HCEC 1CT (cell line): ENCODE measurements at regions not wholly inside any gene's neighbourhood (a gene's known extent, or its start where the extent isn't known, plus 50 kb on each side); places are given as distances from the start of the nearest gene placed in this dataset.
A peak's percentile ranks its signal among the peaks of the same experiment; 100 is the strongest.
"Not testable (repeated sequence)": the region's sequence is repeated elsewhere in the genome, so short reads cannot be mapped to it uniquely, and the experiment has no call there.

ENCODE experiments used
- DNase-seq: peaks from one replicate; pipeline ENCODE4 v3.0.0-alpha.2; 2017

DNA sequence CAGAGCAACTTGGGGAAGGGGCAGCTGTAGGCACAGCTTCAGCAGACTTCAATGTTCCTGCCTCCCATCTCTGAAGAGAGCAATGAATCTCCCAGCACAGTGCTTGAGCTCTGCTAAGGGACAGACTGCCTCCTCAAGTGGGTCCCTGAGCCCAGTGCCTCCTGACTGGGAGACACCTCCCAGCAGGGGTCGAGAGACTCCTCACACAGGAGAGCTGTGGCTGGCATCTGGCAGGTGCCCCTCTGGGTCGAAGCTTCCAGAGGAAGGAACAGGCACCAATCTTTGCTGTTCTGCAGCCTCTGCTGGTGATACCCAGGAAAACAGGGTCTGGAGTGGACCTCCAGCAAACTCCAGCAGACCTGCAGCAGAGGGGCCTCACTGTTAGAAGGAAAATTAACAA, 563.8 kb downstream of the RWDD3 start:
- not testable (repeated sequence) for DNase-seq

- DNase-seq, result no peak
Measured at GRCh38 chr1:95806171-95806570, 572.2 kb downstream of the RWDD3 start.

GRCh38 chr1:95809391-95809790, 575.4 kb downstream of the RWDD3 start:
- no peak for DNase-seq

DNA sequence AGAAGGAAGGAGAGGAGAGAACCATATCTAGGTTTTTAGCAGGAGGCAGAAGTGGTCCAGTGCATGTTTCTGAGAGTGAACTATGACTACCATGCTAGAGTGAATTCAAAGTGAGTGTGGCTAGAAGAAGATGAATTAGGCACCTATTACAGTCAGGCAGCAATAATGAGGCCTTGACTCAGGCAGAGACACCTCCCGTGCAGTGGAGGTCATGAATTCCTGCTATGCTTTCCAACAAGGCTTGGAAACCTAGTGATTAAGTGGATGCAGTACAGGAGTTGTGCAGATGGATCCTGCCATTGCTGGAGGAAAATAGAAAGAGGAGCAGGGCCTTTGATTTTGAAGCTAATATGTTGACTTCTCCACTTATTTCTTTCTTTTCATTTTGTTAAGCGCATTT, 581.5 kb downstream of the RWDD3 start:
- DNase-seq, result no peak

DNA sequence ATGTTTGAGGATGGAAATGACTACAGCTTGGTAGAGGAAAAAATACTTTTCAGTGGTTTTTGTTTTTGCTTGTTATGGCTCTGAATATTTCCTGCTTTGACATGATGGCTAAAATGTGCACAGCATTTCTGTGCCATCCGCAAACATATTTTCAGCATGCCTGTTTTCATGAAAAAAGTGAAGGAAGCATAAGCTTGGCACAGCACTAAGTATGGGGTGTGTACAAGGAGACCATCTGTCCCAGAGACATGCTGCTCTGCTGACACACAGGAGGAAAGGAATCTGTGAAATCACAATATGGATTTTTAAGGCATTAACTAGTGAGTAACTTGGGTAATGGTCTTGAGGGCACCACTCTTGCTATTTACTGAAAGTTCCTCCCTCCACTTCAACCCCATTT, 595.5 kb downstream of the RWDD3 start:
- no peak for DNase-seq

GRCh38 chr1:95832370-95832769, 598.4 kb downstream of the RWDD3 start:
- DNase-seq, result no peak

DNA sequence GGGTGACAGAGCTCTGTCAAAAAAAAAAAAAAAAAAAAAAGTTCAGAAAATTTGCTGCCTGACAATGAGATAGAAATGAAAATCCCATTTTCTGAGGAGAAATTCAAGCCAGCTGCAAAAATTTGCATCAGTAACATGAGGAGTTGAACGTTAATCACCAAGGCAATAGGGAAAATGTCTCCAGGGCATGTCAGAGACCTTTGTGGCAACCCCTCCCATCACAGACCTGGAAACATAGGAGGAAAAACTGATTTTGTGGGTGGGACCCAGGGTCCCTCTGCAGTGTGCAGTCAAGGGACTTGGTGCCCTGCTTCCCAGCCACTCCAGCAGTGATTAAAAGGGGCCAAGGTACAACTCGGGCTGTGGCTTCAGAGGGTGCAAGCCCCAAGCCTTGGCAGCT, 615.4 kb downstream of the RWDD3 start:
- no peak for DNase-seq

GRCh38 chr1:95850165-95850649, 616.2 kb downstream of the RWDD3 start:
- no peak for DNase-seq

DNA sequence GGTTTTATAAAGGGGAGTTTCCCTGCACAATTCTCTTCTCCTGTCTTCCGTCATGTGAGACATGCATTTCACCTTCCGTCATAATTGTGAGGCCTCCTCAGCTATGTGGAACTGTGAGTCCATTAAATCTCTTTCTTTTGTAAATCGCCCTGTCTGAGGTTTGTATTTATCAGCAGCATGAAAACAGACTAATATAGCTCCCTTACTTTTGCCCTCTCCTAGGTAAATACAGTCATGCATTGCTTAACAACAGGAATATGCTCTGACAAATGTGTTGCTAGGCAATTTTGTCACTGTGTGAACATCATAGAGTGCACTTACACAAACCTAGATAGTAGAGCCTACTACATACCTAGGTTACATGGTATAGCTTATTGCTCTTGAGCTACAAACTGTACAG, 616.8 kb downstream of the RWDD3 start:
- DNase-seq, result no peak

DNA sequence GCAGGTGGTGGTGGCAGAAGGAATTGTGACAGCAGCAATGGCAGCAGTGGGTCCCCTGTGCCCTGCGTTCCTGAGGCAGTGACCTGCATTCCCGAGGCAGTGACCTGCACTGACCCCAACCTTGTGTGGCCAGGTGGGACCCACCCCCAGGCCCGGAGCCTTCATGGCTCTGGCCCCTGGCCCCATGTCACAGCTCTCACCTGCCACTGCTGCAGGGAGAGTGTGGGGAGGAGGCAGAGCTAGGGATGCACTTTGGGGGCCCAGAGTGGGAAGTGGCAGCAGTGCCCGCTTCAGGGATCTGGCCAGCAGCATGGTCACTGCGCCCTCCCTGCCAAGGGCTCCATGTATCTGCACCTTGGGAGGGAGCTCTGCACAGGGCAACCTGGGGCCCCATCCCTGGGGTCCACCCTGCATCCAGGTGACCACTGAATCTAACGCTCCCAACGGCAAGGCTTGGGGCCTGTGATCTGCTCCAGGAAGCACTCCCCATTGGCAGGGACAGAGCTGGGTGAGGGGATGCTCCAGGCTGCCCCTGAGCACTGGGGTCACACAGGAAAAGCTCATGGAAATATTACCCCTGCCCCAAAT, 618.6 kb downstream of the RWDD3 start:
- no peak for DNase-seq

DNA sequence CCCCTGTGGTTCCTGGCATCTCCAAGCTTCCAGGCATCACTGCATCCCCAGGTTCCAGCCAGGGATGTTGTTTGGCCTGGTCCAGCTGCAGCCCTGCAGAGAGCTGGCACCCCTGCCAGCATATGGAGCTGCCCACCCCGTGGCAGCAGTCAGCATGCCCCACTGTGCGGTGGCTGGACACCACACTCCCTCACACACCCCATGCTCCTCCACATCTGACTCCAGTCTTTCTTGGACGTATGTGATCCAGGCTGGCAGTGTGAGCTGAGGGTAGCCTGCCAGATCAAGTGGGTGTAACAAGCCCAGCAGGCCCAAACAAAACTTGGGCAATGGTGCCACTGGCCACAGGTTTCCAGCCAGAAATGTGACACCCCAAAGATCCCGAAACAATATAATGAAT, 620.4 kb downstream of the RWDD3 start:
- DNase-seq, result no peak

DNA sequence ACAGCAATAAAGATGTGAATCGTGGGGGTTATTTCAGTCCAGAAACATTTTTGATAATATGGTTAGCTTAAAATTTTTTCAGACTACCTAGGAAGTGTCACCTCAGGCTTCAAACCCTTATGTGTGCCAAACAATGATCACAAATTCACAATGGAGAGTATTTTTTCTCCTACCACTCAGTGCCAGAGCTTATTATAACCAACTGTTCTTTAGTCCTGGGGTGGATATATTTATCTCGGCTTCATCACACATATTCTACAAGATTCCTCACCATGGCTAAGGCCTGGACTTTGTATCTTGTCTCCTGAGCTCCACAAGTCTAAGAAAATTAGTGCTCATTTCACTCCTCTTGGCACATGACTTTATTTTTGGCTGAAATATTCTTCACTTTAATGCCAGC, 629.1 kb downstream of the RWDD3 start:
- DNase-seq, result no peak

DNA sequence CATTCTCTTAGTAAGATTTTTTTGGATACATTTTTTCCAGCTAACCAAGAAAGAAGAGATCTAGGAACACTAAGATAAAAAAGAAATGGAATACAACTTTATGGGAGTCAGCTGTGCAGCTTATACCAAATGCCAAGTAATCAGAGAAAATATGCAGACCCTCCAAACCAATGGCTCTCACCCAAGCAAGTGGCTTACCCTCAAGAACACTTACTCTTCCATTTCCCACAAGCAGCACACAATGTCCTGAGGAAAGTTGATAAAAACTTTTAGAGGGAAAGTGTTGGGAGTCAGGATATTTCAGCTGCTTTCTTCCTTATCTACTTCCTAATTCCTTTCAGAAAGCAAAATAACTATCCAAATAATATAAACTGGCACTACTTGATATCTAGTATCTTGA, 631.8 kb downstream of the RWDD3 start:
- DNase-seq, result no peak

GRCh38 chr1:95876276-95876675, 642.3 kb downstream of the RWDD3 start:
- DNase-seq, result no peak

DNA sequence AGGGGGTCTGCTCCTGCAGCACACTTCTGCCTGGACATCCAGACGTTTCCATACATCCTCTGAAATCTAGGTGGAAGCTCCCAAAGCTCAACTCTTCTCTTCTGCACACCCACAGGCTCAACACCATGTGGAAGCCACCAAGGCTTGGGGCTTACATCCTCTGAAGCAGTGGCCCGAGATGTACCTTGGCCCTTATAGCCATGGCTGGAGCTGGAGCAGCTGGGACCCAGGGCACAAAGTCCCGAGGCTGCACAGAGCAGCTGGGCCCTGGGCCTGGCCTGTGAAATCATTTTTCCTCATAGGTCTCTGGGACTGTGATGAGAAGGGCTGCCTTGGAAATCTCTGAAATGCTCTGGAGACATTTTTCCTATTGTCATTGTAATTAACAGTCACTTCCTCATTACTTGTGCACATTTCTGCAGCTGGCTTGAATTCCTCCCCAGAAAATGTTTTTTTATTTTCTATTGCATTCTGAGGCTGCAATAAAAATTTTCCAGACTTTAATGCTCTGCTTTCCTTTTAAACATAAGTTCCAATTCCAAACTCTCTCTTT, 645.6 kb downstream of the RWDD3 start:
- DNase-seq, result no peak

GRCh38 chr1:95888941-95889390, 655.0 kb downstream of the RWDD3 start:
- DNase-seq, result no peak

GRCh38 chr1:95889400-95889799, 655.4 kb downstream of the RWDD3 start:
- DNase-seq, result no peak

- DNase-seq, result no peak
Measured at GRCh38 chr1:95893921-95894320, 659.9 kb downstream of the RWDD3 start.

GRCh38 chr1:95903060-95903459, 669.0 kb downstream of the RWDD3 start:
- DNase-seq, result no peak

- no peak for DNase-seq
Measured at GRCh38 chr1:95905818-95906395, 671.9 kb downstream of the RWDD3 start.

DNA sequence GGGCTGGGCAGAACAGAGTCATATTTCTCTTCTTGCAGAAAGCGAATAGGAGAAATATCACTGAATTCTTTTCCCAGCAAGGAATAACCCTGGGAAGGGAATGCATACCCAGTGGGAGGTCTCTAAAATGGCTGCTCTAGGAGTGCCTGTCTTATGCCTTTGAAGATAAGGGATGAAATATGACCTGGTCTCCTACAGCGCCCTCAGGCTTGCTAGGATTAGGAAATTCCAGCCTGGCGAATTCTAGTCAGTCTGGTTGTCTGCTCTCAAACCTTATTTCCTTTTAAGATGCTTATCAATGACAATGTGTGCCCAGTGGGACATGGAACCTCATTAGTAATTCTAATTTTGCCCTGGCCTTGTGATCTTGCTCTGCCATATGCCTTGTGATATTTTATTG, 677.7 kb downstream of the RWDD3 start:
- DNase-seq, result not testable (repeated sequence)

GRCh38 chr1:95916616-95917015, 682.6 kb downstream of the RWDD3 start:
- peak; percentile 16 for DNase-seq

DNA sequence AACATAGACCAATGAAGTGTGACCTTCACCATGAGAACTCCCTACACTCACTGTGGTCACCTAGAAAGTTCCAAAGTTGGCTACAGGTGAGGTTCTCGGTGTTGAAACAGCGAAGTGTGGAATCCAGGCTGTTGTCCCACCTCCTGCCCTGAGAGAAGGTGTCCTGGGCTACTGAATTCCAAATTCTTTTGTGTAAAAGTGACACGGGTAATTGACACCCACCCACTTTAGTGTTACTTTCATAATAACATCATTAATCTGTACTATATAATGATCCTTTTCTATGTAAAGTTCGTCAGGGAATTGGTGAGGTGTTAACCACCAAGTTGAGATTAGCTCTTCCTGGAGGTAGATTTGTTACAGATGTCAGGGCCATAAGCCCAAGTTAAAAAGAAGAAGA, 690.7 kb downstream of the RWDD3 start:
- no peak for DNase-seq

- DNase-seq, result no peak
Measured at GRCh38 chr1:95926331-95926730, 692.3 kb downstream of the RWDD3 start.

DNA sequence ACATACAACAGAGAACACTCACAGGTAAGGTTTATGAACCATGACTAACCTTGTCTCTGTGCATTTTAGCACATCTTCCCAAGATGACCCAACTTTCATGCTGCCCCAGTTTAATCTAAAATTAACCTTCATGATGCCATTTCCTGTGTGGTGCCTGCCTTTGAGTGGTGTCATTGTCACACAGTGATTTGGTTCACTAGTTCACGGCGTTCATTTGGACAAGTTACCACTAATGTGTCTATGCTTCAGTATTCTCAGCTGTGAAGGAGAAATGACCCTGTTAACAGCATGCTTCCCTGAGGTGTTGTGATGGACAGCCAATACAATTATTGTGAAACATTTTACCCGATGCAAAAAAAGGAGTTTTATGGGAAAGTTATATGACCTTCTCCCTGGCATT, 693.1 kb downstream of the RWDD3 start:
- no peak for DNase-seq
